ENCODE measurements at regions not wholly inside any gene's neighbourhood (a gene's known extent, or its start where the extent isn't known, plus 50 kb on each side); places are given as distances from the start of the nearest gene placed in this dataset.

GRCh38 chr21:36591326-36591970 is 107.5 kb upstream of the SIM2 start:
- no peak overlapping the region for H4K5ac ChIP-seq (ENCODE audit: insufficient read length, low read depth, low read length)
- H3K4ac ChIP-seq (ENCODE audit: low read depth, low read length), result no peak overlapping the region
- no peaks in the 10 kb centered on the region for H3K27me3 ChIP-seq (ENCODE audit: insufficient read depth, low read length)
- H3K23me2 ChIP-seq (ENCODE audit: insufficient read length, low read depth, low read length, poor library complexity, severe bottlenecking), result no peaks in the 10 kb centered on the region
- Mint-ChIP-seq H3K27ac (peak overlapping the region in 1 of 3 experiments; percentile 77; a peak in 1 of 7 replicates), H3K4me3 (no peak overlapping the region), H3K27me3 (ENCODE audit: low read depth) (peaks cover 9% of the 10 kb centered on the region), H3K36me3 (ENCODE audit: insufficient read depth in 1 of 3, low read depth in 3 of 3) (no peaks in the 10 kb centered on the region), H3K4me1 (no peaks in the 10 kb centered on the region), H3K9me3 (no peaks in the 10 kb centered on the region; a peak in 1 of 5 replicates)
- no peak overlapping the region for H2AK5ac ChIP-seq (ENCODE audit: insufficient read length, low read length)
- no peak overlapping the region for H3K27ac ChIP-seq (ENCODE audit: insufficient read length, low read depth, low read length)
- no peak overlapping the region for H2BK15ac ChIP-seq (ENCODE audit: low read depth, low read length)
- no peaks in the 10 kb centered on the region for H4K20me1 ChIP-seq (ENCODE audit: control insufficient read depth, insufficient read depth, insufficient read length)
- H3K9ac ChIP-seq (ENCODE audit: extremely low read depth, insufficient read length, low read length), result no peak overlapping the region
- H3K18ac ChIP-seq (ENCODE audit: insufficient read length, low read depth, low read length), result no peak overlapping the region
- H3K23ac ChIP-seq (ENCODE audit: insufficient read length, low read depth, low read length), result no peak overlapping the region
- no peak overlapping the region for H3T11ph ChIP-seq (ENCODE audit: low read length)
- H2BK20ac ChIP-seq (ENCODE audit: low read depth, low read length, poor library complexity, severe bottlenecking), result no peak overlapping the region
- H2BK12ac ChIP-seq (ENCODE audit: insufficient read length, low read depth, low read length), result no peak overlapping the region
- DNase-seq, result no peak
- no CpG with 5 or more reads among the region's 16 CpGs for WGBS (ENCODE audit: extremely low coverage, insufficient read length, low lambda C conversion rate)
- no peak for TF ChIP-seq CTCF (conservative IDR thresholded peaks at IDR 0.05)
- H2BK120ac ChIP-seq (ENCODE audit: low read depth, low read length, poor library complexity, severe bottlenecking), result no peak overlapping the region
- H3K79me2 ChIP-seq (ENCODE audit: insufficient read depth, low read length), result no peaks in the 10 kb centered on the region
- no peak overlapping the region for H2BK5ac ChIP-seq (ENCODE audit: insufficient read length, low read length)
- no peak overlapping the region for H2AFZ ChIP-seq (ENCODE audit: low read length)
- H3K4me2 ChIP-seq (ENCODE audit: insufficient read depth, insufficient read length, low read length), result no peak overlapping the region
- H4K8ac ChIP-seq (replicated peaks; ENCODE audit: insufficient read length, low read depth, low read length), result no peak overlapping the region
- no peak overlapping the region for H4K91ac ChIP-seq (ENCODE audit: insufficient read length, low read depth, low read length)
- no peak overlapping the region for H3K14ac ChIP-seq (ENCODE audit: insufficient read depth, low read length)
- H3K9me3 ChIP-seq (ENCODE audit: control insufficient read depth, low read depth, low read length), result no peaks in the 10 kb centered on the region
- H3K4me1 ChIP-seq (ENCODE audit: insufficient read depth, low read length), result no peaks in the 10 kb centered on the region
- no peaks in the 10 kb centered on the region for H3K79me1 ChIP-seq (ENCODE audit: insufficient read depth, low read depth, low read length, poor library complexity, severe bottlenecking)
- no peak overlapping the region for H3K56ac ChIP-seq (ENCODE audit: insufficient read length, low read depth, low read length)
